ENCODE measurements at regions not wholly inside any gene's neighbourhood (a gene's known extent, or its start where the extent isn't known, plus 50 kb on each side); places are given as distances from the start of the nearest gene placed in this dataset.

GRCh38 chr15:29319823-29320222 lies 50.2 kb upstream of the NSMCE3 start:
- TF ChIP-seq POLR2A (IDR thresholded peaks at IDR 0.05) (no peak), CTCF (IDR thresholded peaks at IDR 0.05) (no peak), POLR2AphosphoS5 (IDR thresholded peaks at IDR 0.05) (no peak), EP300 (IDR thresholded peaks at IDR 0.05) (no peak)

Data from sigmoid colon (tissue), 4 donors.